Activated CD4-positive, alpha-beta T cell treated with anti-CD3 and anti-CD28 coated beads, Interleukin-2, amount 10 ng/mL, durations not matched to agents 7 days and 5 days (primary cell): ENCODE measurements at regions not wholly inside any gene's neighbourhood (a gene's known extent, or its start where the extent isn't known, plus 50 kb on each side); places are given as distances from the start of the nearest gene placed in this dataset.

Experiments used
- CTCF ChIA-PET: fragments of 350-600 bp; sonication (Branson Sonifier 250); formaldehyde crosslinking; loops from one replicate; lab custom pipeline; 2021; ENCODE audit warnings: antibody characterized with exemption; lab: Charles Lee
- POLR2A ChIA-PET: fragments of 350-600 bp; sonication (Branson Sonifier 250); formaldehyde crosslinking; loops from one replicate; lab custom pipeline; 2021; ENCODE audit warnings: antibody characterized with exemption; lab: Charles Lee
- DNase-seq: peaks from one replicate; pipeline ENCODE4 v3.0.0-alpha.2; 2020
- H3K27ac Mint-ChIP-seq: one replicate; pipeline ENCODE4 v1.8.0; 2021; ENCODE audit warnings: mild to moderate bottlenecking, moderate library complexity, mixed read lengths
- H3K27me3 Mint-ChIP-seq: one replicate; pipeline ENCODE4 v1.8.0; 2021; ENCODE audit warnings: mixed read lengths
- H3K36me3 Mint-ChIP-seq: one replicate; pipeline ENCODE4 v1.8.0; 2021; ENCODE audit warnings: low read depth, mixed read lengths
- H3K4me1 Mint-ChIP-seq: one replicate; pipeline ENCODE4 v1.8.0; 2021; ENCODE audit warnings: mixed read lengths
- H3K4me3 Mint-ChIP-seq: one replicate; pipeline ENCODE4 v1.8.0; 2021; ENCODE audit warnings: mild to moderate bottlenecking, moderate library complexity, mixed read lengths
- H3K9me3 Mint-ChIP-seq: one replicate; pipeline ENCODE4 v1.8.0; 2021; ENCODE audit warnings: mixed read lengths

- no peak overlapping the region for H3K4me3 Mint-ChIP-seq
- no peaks in the 10 kb centered on the region for H3K9me3 Mint-ChIP-seq
- no peak overlapping the region for H3K27ac Mint-ChIP-seq
- no peaks in the 10 kb centered on the region for H3K4me1 Mint-ChIP-seq
- DNase-seq, result no peak
- no peaks in the 10 kb centered on the region for H3K36me3 Mint-ChIP-seq
- POLR2A ChIA-PET, result no interaction called here
- H3K27me3 Mint-ChIP-seq, result peaks cover 7% of the 10 kb centered on the region
- CTCF ChIA-PET, result no interaction called here
Observed at GRCh38 chr11:92827132-92827531, 142.3 kb upstream of the MTNR1B start.

- ChIA-PET POLR2A (no interaction called here), CTCF (no interaction called here)
- no peak overlapping the region for H3K4me3 Mint-ChIP-seq
- H3K27ac Mint-ChIP-seq, result no peak overlapping the region
- H3K27me3 Mint-ChIP-seq, result peaks cover 7% of the 10 kb centered on the region
- no peaks in the 10 kb centered on the region for H3K4me1 Mint-ChIP-seq
- DNase-seq, result no peak
- H3K36me3 Mint-ChIP-seq, result no peaks in the 10 kb centered on the region
- H3K9me3 Mint-ChIP-seq, result no peaks in the 10 kb centered on the region
Observed at GRCh38 chr11:92828556-92828955, 140.9 kb upstream of the MTNR1B start.

- no peak overlapping the region for H3K4me3 Mint-ChIP-seq
- POLR2A ChIA-PET, result no interaction called here
- H3K9me3 Mint-ChIP-seq, result no peaks in the 10 kb centered on the region
- no peaks in the 10 kb centered on the region for H3K36me3 Mint-ChIP-seq
- no peaks in the 10 kb centered on the region for H3K4me1 Mint-ChIP-seq
- CTCF ChIA-PET, result no interaction called here
- no peak for DNase-seq
- peaks cover 7% of the 10 kb centered on the region for H3K27me3 Mint-ChIP-seq
- no peak overlapping the region for H3K27ac Mint-ChIP-seq
Observed at GRCh38 chr11:92829121-92829520, 140.3 kb upstream of the MTNR1B start.

GRCh38 chr11:92829671-92830070 is 139.8 kb upstream of the MTNR1B start:
- no peak overlapping the region for H3K27ac Mint-ChIP-seq
- peaks cover 7% of the 10 kb centered on the region for H3K27me3 Mint-ChIP-seq
- H3K9me3 Mint-ChIP-seq, result no peaks in the 10 kb centered on the region
- no peak overlapping the region for H3K4me3 Mint-ChIP-seq
- POLR2A ChIA-PET, result no interaction called here
- no peaks in the 10 kb centered on the region for H3K4me1 Mint-ChIP-seq
- DNase-seq, result no peak
- no peaks in the 10 kb centered on the region for H3K36me3 Mint-ChIP-seq
- CTCF ChIA-PET, result no interaction called here

- Mint-ChIP-seq H3K4me1 (no peaks in the 10 kb centered on the region), H3K36me3 (no peaks in the 10 kb centered on the region), H3K27ac (no peak overlapping the region), H3K4me3 (no peak overlapping the region), H3K9me3 (no peaks in the 10 kb centered on the region), H3K27me3 (peaks cover 3% of the 10 kb centered on the region)
- ChIA-PET POLR2A (no interaction called here), CTCF (no interaction called here)
- DNase-seq, result no peak
Observed at GRCh38 chr11:92830377-92831155, 138.9 kb upstream of the MTNR1B start.

GRCh38 chr11:92834296-92835020 is 135.0 kb upstream of the MTNR1B start:
- Mint-ChIP-seq H3K9me3 (no peaks in the 10 kb centered on the region), H3K27ac (no peak overlapping the region), H3K36me3 (no peaks in the 10 kb centered on the region), H3K4me1 (no peaks in the 10 kb centered on the region), H3K27me3 (peaks cover 3% of the 10 kb centered on the region), H3K4me3 (no peak overlapping the region)
- CTCF ChIA-PET, result no interaction called here
- no peak for DNase-seq
- POLR2A ChIA-PET, result no interaction called here

- no peaks in the 10 kb centered on the region for H3K36me3 Mint-ChIP-seq
- no peak overlapping the region for H3K4me3 Mint-ChIP-seq
- H3K9me3 Mint-ChIP-seq, result no peaks in the 10 kb centered on the region
- H3K27me3 Mint-ChIP-seq, result no peaks in the 10 kb centered on the region
- ChIA-PET CTCF (no interaction called here), POLR2A (no interaction called here)
- no peak overlapping the region for H3K27ac Mint-ChIP-seq
- no peaks in the 10 kb centered on the region for H3K4me1 Mint-ChIP-seq
- DNase-seq, result no peak
Observed at GRCh38 chr11:92837595-92837994, 131.9 kb upstream of the MTNR1B start.

- no peak for DNase-seq
- POLR2A ChIA-PET, result no interaction called here
- H3K27me3 Mint-ChIP-seq, result no peaks in the 10 kb centered on the region
- H3K4me1 Mint-ChIP-seq, result no peaks in the 10 kb centered on the region
- no peaks in the 10 kb centered on the region for H3K36me3 Mint-ChIP-seq
- no peak overlapping the region for H3K27ac Mint-ChIP-seq
- H3K9me3 Mint-ChIP-seq, result no peaks in the 10 kb centered on the region
- H3K4me3 Mint-ChIP-seq, result no peak overlapping the region
- CTCF ChIA-PET, result no interaction called here
Observed at GRCh38 chr11:92838759-92839310, 130.6 kb upstream of the MTNR1B start.

- ChIA-PET POLR2A (no interaction called here), CTCF (no interaction called here)
- DNase-seq, result no peak
- Mint-ChIP-seq H3K36me3 (no peaks in the 10 kb centered on the region), H3K9me3 (no peaks in the 10 kb centered on the region), H3K27me3 (no peaks in the 10 kb centered on the region), H3K27ac (no peak overlapping the region), H3K4me1 (no peaks in the 10 kb centered on the region), H3K4me3 (no peak overlapping the region)
Observed at GRCh38 chr11:92839450-92839849, 130.0 kb upstream of the MTNR1B start.

GRCh38 chr11:92841719-92842118 is 127.7 kb upstream of the MTNR1B start:
- no peaks in the 10 kb centered on the region for H3K4me1 Mint-ChIP-seq
- no peak overlapping the region for H3K4me3 Mint-ChIP-seq
- H3K36me3 Mint-ChIP-seq, result no peaks in the 10 kb centered on the region
- DNase-seq, result no peak
- ChIA-PET POLR2A (no interaction called here), CTCF (no interaction called here)
- no peak overlapping the region for H3K27ac Mint-ChIP-seq
- no peaks in the 10 kb centered on the region for H3K27me3 Mint-ChIP-seq
- H3K9me3 Mint-ChIP-seq, result no peaks in the 10 kb centered on the region

GRCh38 chr11:92843455-92843854 is 126.0 kb upstream of the MTNR1B start:
- no peaks in the 10 kb centered on the region for H3K27me3 Mint-ChIP-seq
- H3K4me3 Mint-ChIP-seq, result no peak overlapping the region
- H3K4me1 Mint-ChIP-seq, result no peaks in the 10 kb centered on the region
- ChIA-PET POLR2A (no interaction called here), CTCF (no interaction called here)
- H3K27ac Mint-ChIP-seq, result no peak overlapping the region
- DNase-seq, result no peak
- no peaks in the 10 kb centered on the region for H3K9me3 Mint-ChIP-seq
- H3K36me3 Mint-ChIP-seq, result no peaks in the 10 kb centered on the region

- Mint-ChIP-seq H3K27ac (no peak overlapping the region), H3K36me3 (no peaks in the 10 kb centered on the region), H3K27me3 (no peaks in the 10 kb centered on the region), H3K9me3 (no peaks in the 10 kb centered on the region), H3K4me1 (no peaks in the 10 kb centered on the region), H3K4me3 (no peak overlapping the region)
- ChIA-PET CTCF (no interaction called here), POLR2A (no interaction called here)
- DNase-seq, result no peak
Observed at GRCh38 chr11:92844197-92844596, 125.3 kb upstream of the MTNR1B start.

GRCh38 chr11:92845390-92845789 is 124.1 kb upstream of the MTNR1B start:
- H3K9me3 Mint-ChIP-seq, result no peaks in the 10 kb centered on the region
- ChIA-PET CTCF (no interaction called here), POLR2A (no interaction called here)
- H3K27ac Mint-ChIP-seq, result no peak overlapping the region
- no peaks in the 10 kb centered on the region for H3K27me3 Mint-ChIP-seq
- H3K4me3 Mint-ChIP-seq, result no peak overlapping the region
- no peaks in the 10 kb centered on the region for H3K4me1 Mint-ChIP-seq
- no peaks in the 10 kb centered on the region for H3K36me3 Mint-ChIP-seq
- no peak for DNase-seq
